GM21367 (cell line): ENCODE measurements at regions not wholly inside any gene's neighbourhood (a gene's known extent, or its start where the extent isn't known, plus 50 kb on each side); places are given as distances from the start of the nearest gene placed in this dataset.
"Not testable (repeated sequence)": the region's sequence is repeated elsewhere in the genome, so short reads cannot be mapped to it uniquely, and the experiment has no call there.

Experiments used
- ATAC-seq: cut with Tn5 transposase; IDR thresholded peaks from one replicate; pipeline ENCODE4 v1.9.1; 2021; ENCODE audit not compliant: unreplicated experiment

DNA sequence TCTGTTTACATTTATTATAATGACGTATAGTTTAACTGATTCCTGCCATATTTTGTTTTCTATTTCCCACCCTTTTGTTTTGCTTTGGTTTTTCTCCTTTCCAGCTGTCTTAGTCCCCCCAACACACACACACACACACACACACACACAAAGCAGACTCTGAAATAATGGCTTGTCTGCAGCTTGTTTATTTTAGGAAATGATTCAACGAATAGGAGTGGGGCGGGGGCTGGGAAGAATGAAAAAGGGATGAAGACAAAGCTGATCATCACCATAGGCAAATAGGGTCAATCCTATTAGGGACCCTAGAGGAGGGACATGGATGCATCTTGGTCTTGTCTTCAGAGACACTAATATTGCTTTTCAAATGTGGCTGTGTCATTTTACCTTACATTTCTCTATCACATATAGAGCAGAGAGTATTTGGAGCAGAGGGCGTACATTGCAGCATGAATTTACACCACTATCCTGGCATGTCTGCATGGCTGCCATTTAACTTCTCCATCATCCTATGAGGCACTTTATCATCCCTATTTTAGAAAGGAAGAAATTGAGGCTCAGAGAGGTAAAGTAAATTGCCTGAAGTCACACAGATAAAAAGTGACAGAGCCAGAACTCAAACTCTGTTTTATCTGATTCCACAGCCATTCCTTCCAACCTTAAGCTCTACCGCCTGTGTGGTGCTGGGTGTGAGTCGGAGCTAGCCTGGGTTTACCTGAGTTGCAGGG lies 147.2 kb upstream of the TPM1 start:
- no peak for ATAC-seq

DNA sequence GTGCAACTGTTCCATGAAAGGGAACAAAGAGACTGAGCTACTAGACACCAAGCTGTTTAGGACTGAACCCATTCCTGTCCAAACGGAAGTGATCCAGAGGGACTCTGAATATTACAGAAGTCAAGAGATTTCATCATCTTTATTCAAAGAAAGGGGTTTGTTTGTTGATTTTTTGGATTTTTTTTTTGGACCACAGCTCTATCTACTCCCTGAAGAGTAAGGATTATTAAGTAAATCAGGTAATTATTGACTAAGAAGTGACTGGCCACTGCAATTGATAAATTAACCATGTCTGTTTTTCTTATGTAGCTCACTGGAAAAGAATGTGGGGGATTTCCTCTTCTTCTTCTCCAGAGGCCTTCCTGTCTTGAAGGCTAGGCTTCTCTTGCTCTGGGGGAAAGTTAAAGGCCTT lies 146.6 kb upstream of the TPM1 start:
- no peak for ATAC-seq

DNA sequence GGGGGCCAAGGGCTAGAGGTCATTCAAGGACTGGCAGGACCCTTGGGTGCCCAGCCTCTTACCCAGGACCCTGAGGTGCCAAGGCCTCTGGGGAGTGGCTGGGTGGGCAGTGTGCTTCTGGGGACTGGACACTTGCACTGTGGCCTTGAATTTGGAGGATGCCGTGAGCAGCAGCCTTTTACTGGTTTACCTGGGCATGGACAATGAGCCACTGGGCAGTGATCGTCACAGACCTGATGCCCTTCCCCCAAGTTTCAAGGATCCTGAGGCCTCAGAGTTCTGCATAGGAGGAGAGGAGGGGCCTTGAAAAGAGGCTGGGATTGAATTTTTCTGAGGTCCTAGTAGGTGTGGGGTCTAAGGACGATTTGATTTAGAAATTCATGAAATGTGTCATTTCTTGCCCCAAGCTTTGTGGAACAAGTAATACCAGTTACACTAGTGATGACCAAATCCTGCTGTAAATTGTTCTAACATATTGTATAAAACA lies 146.1 kb upstream of the TPM1 start:
- ATAC-seq: no peak

DNA sequence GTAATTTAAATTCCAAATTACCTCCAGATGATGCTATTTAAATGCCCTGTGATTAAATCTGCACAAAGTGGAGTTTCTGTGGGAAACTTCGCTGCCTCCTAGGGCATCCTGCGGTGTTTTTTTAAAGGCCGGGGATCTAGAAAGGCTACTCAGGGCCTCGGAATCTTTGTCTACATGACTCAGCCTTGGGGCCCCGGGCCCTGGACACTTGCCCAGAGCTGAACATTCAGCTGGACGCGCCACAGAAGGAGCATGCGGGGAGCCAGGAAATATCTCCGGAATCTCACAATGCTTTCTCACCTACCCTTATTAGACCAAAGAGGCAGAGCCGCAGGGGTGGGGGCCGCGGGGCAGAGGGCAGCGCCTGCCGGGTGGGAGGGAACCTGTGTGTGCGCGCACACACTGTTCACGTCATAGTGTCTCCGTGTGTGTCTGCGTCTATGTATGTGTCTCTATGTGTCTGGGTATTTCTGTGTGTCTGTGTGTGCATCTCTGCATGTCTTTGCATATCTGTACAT lies 145.5 kb upstream of the TPM1 start:
- ATAC-seq: no peak

DNA sequence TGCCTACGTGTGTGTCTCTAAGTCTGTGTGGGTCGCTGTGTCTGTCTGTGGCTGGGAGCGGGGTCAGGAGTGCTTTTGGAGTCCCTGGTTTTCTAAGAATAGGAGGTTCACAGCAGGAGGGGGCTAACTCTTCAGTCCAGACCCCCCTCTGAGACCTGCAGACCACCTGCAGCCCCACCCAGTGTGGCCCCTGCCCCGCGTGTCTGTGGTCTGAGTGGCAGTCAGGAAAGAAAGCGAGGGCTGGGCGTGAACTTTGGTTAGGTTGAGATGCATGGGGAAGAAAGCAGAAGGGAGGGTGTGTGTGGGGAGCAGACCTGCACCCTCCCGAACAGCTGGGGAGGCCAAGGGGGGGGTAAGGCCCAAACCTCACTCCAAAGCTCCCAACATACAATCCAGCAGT lies 144.9 kb upstream of the TPM1 start:
- ATAC-seq: no peak

DNA sequence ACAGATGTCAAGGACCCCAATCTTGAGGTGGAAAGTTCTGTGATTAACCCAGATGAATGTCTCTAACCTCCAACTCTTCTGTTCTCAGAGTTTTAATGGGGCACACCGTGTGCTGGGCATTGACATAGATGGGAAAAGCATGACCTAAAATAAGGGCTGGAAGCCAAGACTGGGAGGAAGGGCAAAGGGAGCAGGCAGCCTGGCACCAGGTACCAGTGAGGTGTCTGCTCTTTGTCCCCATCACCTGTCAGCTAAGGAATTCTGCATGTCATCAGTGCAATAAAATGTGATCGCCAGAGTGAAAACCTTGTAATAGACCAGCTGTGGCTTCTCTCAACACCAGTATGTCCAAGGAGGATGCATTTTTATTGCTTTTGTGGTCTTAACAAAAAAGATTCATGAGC lies 143.5 kb upstream of the TPM1 start:
- no peak for ATAC-seq

DNA sequence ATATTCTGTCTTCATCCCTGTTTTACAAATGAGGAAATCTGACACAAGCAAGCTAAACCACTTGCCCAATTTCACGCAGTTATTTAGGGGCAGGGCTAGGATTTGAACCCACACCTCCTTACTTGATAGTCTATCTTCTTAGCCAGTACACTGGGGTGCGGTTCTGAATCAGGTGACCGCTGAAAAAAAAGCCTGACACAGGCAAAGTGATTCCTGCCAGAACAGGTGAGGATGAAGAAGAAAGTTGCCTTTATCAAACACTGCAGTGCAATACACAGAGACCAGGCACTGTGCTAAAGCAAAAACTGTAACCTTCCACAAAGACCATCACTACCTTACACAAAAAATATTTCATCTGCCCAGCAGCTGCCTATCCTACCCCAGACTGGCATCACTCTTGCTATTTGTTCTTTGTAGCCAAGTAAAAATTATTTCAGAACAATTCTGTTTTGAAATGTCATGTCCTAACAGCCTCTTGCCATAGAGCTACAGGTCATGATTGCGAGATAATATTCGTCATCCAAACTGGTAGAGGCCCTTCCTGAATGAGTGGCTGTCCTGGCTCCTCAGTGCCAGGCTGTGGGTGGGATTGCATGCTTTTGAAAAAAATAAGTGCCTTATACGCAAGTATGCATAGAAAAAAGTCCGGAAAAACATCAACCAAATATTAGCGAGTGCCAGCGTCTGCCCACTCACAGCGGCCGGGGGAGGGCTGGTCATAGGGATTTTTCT lies 142.3 kb upstream of the TPM1 start:
- no peak for ATAC-seq

DNA sequence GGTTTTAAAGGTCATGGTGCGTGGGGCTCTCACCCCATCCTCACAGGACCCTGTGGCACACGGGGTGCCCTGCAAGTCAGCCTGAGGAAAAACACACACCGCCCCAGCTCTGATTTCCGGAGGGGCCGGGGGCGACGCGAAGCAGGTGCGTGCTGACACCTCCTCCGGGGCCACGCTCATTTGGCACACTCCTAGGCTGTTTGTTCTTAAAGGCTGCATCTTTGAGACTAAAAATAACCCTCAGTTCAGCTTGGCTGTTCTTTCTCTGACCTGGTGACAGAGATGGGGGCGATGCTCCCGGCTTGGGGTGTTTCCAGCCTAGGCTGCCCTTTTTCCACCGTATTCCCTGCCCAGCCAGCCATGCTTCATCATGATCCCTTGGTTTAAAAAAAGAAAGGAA lies 141.5 kb upstream of the TPM1 start:
- ATAC-seq: no peak

DNA sequence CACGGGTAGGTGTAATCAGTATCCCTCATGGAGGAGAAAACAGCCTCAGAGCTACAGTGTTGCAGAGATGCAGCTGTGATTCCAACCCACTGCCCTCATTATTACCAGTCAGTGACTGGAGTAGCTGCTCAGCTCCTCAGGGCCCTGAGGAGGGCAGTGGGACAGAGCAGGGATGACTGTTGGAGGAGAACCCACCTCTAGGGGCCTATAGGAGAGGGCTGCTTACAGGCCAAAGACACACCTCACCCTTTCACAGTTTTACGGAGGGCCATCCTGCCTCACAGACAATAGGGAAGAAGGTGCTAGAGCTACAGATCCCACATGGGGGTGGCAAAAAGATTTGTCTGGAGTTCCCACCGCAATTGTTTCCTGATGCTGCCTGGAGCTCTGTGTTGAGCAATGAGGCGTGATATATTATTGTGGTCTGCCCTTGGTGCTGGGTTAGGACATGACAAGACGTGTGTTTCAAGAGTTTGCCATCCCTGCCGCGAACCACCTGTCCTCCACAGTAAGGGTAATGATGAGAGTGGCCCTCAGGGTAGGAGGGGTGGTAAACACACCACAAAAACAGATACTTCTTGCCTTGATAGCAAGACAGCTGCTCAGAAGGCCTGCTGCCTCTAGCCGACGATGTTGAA lies 140.5 kb upstream of the TPM1 start:
- ATAC-seq: no peak

DNA sequence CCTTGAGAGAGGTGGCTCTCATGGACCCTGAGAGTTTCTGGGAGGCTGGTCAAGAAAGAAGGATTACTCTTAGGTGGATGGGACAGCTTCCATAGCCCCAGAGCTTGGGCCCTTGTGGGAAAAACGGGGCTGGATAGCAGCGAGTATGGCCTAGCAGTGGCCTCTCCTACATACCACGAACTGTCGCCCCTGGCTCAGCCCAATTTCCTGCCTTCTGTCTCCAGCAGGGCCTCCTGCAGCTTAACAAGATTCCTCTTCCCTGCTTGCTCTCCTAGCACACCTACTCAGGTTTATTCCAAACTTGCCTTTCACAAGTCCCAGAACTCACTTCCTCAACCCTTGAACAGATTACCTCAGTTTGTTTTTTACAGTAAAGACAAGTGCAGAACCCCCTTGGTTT lies 139.7 kb upstream of the TPM1 start:
- ATAC-seq: no peak

DNA sequence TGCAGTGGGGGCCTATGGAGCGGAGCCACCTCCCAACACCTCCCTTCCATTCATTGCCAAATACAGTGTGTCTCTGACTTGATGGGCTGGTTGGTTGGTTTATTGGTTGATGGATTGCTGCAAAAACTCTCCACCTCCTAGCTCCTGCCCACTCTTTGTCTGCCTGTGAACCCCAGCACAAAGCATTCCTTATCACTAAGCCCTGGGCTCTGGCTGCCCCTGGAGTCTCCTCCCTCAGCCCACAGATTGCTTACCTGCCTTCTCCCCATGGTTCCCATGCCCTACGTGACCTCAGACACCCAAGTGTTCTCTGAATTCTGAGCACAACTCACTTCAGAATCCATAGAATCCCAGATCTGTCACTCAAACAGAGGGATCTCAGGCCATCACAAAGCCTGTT lies 139.1 kb upstream of the TPM1 start:
- ATAC-seq: no peak

DNA sequence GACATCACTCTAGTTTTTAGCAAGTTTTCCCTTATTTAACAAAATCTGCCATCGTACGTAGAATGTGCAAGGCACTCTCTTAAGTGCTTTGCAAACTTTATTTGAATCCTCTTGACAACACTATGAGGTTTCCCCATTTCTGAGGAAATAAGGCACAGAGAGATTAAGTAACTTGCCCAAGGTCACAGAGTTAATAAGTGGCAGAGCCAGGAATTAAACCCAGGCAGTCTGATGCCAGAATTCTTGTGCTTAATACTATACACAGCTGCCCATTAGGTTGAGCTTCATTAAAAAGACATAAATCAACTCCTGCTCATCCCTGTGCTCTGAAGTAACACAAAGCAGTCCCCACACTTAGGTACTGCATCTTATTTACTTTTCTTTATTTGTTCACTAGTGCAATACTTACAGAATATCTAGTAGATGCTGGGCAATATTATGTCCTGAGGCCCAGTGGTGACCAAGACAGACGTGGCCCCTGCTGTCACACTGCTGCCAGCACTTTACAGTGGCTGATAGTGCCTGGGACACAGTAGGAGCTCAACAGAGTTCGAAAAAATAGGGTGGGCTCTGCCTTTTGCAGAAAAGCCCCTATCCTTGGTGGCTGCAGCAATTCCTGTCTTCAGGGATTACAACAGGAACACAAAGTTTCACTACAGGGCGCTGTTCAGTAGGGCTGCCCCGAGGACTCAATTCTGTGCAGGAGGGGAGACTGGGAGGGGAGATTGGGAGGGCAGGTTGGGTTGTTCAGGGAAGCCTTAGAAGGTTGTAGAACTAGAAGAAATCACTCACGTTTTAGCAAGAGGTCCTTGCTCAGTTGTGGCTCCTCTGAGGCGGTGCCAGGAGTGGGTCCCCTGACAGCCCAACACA lies 138.3 kb upstream of the TPM1 start:
- ATAC-seq: no peak

DNA sequence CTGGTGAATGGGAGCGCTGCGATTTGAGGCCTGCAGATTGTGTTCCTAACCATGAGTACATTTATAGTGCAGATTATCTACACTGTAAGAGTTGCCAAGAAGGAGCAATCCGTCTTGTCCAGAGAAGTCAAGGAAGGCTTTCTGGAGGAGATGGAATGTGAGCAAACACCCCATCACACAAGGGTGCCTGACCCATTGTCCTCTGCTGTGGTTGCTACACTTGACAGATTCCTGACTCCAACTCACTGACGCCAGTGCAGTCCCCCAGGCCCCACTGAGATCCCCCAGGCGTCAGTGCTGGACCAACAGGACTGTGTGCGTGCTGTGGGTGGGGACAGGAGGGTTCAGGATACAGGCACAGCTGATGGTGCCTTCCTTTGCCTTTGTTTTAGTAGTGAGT lies 135.9 kb upstream of the TPM1 start:
- no peak for ATAC-seq

DNA sequence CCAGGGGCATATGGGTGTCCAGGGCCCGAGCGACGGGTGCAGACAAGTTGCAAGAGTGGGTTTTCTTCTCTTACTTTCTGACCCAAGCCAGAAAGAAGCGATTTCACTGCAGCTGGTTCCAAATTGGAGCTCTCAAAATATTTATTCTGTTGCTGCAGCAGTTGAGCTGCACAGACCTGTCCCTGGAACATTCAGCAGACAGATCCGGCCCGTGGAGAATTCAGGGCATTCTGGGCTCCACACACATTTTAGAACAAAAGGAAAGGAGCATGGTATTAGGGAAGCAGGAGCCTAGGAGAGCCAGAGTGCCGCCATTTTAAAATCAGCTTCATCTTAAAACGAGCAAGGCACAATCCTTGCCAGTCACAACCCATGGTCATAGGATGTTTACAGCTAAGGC lies 135.3 kb upstream of the TPM1 start:
- no peak for ATAC-seq

DNA sequence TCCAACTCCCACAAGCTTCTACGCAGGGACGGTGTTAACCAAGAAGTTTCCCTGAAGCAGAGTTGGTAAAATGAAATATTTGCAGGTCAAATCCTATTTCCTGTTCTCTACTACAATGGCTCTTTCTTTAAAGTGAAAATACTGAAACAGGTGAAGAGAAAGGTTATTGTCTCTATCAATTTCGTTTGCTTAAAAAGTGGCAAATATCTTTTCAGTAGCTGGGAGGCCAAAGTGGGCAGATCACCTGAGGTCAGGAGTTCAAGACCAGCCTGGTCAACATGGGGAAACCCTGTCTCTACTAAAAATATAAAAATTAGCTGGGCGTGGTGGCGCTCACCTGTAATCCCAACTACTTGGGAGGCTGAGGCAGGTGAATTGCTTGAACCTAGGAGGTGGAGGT lies 134.2 kb upstream of the TPM1 start:
- ATAC-seq: not testable (repeated sequence)

DNA sequence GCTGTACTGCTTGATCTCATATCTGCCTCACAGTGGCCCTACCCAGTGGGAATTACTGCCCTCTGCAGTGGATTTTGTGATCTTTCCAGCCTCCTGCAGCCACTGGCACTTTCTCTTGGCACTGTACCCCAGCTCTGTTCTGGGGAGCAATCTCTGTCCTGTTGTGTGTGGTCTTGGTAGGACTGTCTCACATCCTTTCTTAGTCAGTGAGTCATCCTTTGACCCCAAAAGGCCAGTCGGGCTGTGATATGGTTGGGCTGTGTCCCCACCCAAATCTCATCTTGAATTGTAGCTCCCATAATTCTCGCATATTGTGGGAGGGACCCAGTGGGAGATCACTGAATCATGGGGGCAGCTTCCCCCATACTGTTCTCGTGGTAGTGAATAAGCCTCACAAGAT lies 133.3 kb upstream of the TPM1 start:
- ATAC-seq: no peak

DNA sequence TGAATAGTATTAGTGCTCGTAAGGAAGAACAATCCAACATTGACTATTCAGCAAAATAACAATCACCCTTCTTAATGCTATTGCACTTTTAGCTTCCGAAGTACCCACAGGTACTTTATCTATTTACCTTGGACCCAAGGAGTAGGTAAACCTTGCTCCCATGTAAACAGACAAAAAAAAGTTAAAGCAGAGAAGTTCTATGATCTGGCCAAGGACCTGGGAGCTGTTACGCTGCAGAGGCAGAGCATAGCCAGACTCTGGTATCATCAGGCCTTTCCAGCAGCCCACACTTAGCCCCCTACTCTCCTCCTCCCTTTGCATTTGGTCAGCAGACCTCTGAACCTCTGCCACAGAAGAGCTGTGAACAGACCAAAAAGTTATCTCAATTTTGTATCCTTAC lies 130.3 kb upstream of the TPM1 start:
- no peak for ATAC-seq

DNA sequence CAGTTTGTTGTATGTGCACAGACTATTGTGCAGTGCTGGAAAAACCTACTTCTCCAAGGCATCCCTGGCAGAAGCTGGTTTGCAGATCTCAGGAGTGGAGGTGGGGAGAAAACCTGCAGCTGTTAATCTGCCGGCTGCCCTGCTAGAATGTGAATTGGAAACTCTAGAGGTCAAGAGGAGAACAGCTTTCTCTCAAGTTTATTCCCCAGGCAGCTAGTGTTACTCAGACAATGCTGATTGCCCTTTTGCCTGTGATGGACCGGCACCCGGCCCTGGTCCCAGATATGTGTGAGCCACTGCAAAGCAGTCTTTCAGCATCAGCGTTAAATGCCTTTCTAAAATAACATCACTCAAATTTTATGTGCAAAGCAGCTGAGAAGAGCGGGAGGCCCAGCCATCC lies 129.7 kb upstream of the TPM1 start:
- no peak for ATAC-seq

DNA sequence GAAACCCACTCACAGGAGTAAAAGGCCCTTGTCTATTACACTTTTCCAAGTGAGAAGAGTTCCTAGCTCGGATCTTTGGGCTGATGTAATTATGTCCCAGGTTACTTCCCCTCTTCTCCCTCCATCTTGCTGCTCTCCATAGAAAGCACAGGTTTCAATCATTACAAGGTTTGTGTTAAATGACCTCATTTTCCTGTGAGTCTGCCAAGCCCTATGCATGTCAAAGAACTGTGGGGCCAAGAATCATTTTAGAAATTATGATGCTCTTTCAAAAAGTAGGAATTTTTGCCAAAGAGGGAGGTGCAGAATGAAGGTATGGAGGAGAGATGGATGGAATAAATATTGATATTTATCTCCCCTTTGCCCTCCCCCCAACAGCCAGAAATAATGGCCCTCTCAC lies 129.3 kb upstream of the TPM1 start:
- ATAC-seq: no peak

DNA sequence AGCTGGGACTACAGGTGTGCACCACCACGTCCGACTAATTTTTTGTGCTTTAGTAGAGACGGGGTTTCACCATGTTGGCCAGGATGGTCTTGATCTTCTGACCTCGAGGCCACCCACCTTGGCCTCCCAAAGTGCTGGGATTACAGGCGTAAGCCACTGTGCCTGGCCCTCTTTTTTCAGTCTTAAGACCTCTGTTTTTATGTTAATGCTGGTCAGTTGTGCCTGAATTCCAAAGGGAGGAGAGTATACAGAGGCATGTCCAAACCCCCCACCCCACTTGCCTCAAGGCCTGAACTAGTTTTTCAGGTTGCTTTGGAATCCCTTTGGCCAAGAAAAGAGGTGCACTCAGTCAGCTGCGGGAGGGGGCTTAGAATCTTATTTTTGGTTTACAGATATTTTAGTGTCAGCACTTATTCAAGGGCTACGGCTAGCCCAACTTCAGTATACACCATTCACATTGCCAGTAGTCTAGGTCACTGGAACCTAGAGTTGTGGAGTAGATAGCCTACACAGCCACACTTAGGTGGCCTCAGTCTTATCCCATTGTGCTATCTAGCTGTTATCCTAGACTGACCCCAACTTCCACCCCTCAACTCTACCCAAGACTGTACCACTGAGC lies 128.0 kb upstream of the TPM1 start:
- no peak for ATAC-seq
